Endothelial cell of umbilical vein (primary cell): ENCODE measurements at regions not wholly inside any gene's neighbourhood (a gene's known extent, or its start where the extent isn't known, plus 50 kb on each side); places are given as distances from the start of the nearest gene placed in this dataset.

Experiments used
- BruUV-seq: library from RNA; stranded (reverse); fragments of 400-500 nt; replicated peaks from 2 replicates; lab custom pipeline; 2021; lab: Mats Ljungman, UMichigan
- CTCF ChIA-PET: fragments of 300-600, 350-600 bp; sonication (Branson Sonifier 250); formaldehyde crosslinking; loops from one replicate; lab custom pipeline; 2021; ENCODE audit warnings: antibody characterized with exemption, inconsistent platforms; lab: Charles Lee
- POLR2A ChIA-PET: fragments of 300-600, 350-600 bp; sonication (Branson Sonifier 250); formaldehyde crosslinking; loops from one replicate; lab custom pipeline; 2021; ENCODE audit warnings: antibody characterized with exemption, inconsistent platforms; lab: Charles Lee
- DNase-seq: peaks from one replicate; pipeline ENCODE4 v3.0.0-alpha.2; 2011; ENCODE audit warnings: low read depth, low spot score
- FAIRE-seq: peaks from 2 replicates; lab custom pipeline; 2011; peaks lifted over from hg19 to GRCh38; lab: Jason Lieb, UNC
- H2AFZ ChIP-seq: 2 replicates; pipeline ENCODE4 v1.6.0; 2012; ENCODE audit warnings: low read depth, low read length, control low read depth, inconsistent platforms
- H3K27ac ChIP-seq: 2 replicates; pipeline ENCODE4 v1.5.1; 2011; ENCODE audit warnings: low read depth, mild to moderate bottlenecking, control low read depth, low read length, moderate library complexity; ENCODE audit not compliant: insufficient read depth
- H3K27me3 ChIP-seq, 2 experiments: 2 replicates each; pipeline versions ENCODE4 v1.6.0 to v1.6.1; 2011; ENCODE audit warnings: low read length in 2 of 2, mixed read lengths in 1 of 2; ENCODE audit not compliant: control insufficient read depth in 2 of 2, insufficient read depth in 2 of 2
- H3K36me3 ChIP-seq, 2 experiments: 2 replicates in 1 of 2; 3 replicates in 1 of 2; pipeline ENCODE4 v1.5.1; 2011; ENCODE audit warnings: low read length in 2 of 2, mild to moderate bottlenecking in 1 of 2, moderate library complexity in 1 of 2; ENCODE audit not compliant: control insufficient read depth in 2 of 2, insufficient read depth in 2 of 2; ENCODE audit errors: extremely low read depth in 1 of 2
- H3K4me1 ChIP-seq: 3 replicates; pipeline ENCODE4 v1.5.1; 2011; ENCODE audit warnings: mild to moderate bottlenecking, low read length; ENCODE audit not compliant: control insufficient read depth, insufficient read depth; ENCODE audit errors: extremely low read depth
- H3K4me2 ChIP-seq: 2 replicates; pipeline ENCODE4 v1.6.1; 2011; ENCODE audit warnings: low read length, control low read depth, mixed read lengths; ENCODE audit not compliant: insufficient read depth
- H3K4me3 ChIP-seq, 3 experiments: fragments of 200-600 bp in 1 of 3; sonication (generic), shearing (Covaris generic) in 1 of 3; replicated peaks in 1 of 3; 2 replicates each; pipeline ENCODE4 v1.5.1; 2011 to 2016; ENCODE audit warnings: control low read depth in 3 of 3, low read length in 3 of 3, mild to moderate bottlenecking in 2 of 3, inconsistent platforms in 1 of 3, low read depth in 1 of 3, moderate library complexity in 1 of 3; ENCODE audit not compliant: insufficient read depth in 1 of 3
- H3K79me2 ChIP-seq: 2 replicates; pipeline ENCODE4 v1.6.0; 2012; ENCODE audit warnings: low read length, inconsistent platforms; ENCODE audit not compliant: control insufficient read depth, insufficient read depth
- H3K9ac ChIP-seq: replicated peaks from 2 replicates; pipeline ENCODE3; 2011; ENCODE audit warnings: low read length, control low read depth; ENCODE audit not compliant: insufficient read depth; ENCODE audit errors: extremely low read depth
- H3K9me1 ChIP-seq: replicated peaks from 3 replicates; pipeline ENCODE4 v1.6.0; 2011; ENCODE audit warnings: mild to moderate bottlenecking, low read length; ENCODE audit not compliant: control insufficient read depth, insufficient read depth; ENCODE audit errors: extremely low read depth
- H3K9me3 ChIP-seq: replicated peaks from 2 replicates; pipeline ENCODE4 v1.5.1; 2012; ENCODE audit warnings: low read length, inconsistent platforms; ENCODE audit not compliant: control insufficient read depth, insufficient read depth
- H4K20me1 ChIP-seq: replicated peaks from 2 replicates; pipeline ENCODE3; 2011; ENCODE audit warnings: mild to moderate bottlenecking, low read length; ENCODE audit not compliant: control insufficient read depth, insufficient read depth; ENCODE audit errors: extremely low read depth
- CTCF ChIP-seq, 2 donors: IDR thresholded peaks; 1 replicate in 1 of 2; 2 replicates in 1 of 2; pipeline ENCODE4 v1.5.1; 2011; ENCODE audit warnings: low read length in 2 of 2, mild to moderate bottlenecking in 2 of 2, moderate library complexity in 2 of 2, control low read depth in 1 of 2, inconsistent platforms in 1 of 2, low read depth in 1 of 2; ENCODE audit not compliant: insufficient read depth in 1 of 2; ENCODE audit errors: extremely low read depth in 1 of 2
- EZH2 ChIP-seq: IDR thresholded peaks from 2 replicates; pipeline ENCODE4 v1.6.1; 2012; ENCODE audit warnings: borderline replicate concordance, low read depth, mild to moderate bottlenecking, moderate library complexity, low read length, inconsistent platforms; ENCODE audit not compliant: severe bottlenecking
- FOS ChIP-seq: IDR thresholded peaks from 2 replicates; pipeline ENCODE4 v1.6.1; 2011; ENCODE audit warnings: mild to moderate bottlenecking, low read length, moderate library complexity, borderline replicate concordance; ENCODE audit not compliant: insufficient read depth
- GATA2 ChIP-seq: IDR thresholded peaks from 2 replicates; pipeline ENCODE4 v1.7.0; 2011; ENCODE audit warnings: low read depth, mild to moderate bottlenecking, moderate library complexity, mixed read lengths, low read length; ENCODE audit not compliant: insufficient read length, insufficient read depth
- JUN ChIP-seq: IDR thresholded peaks from 2 replicates; pipeline ENCODE4 v1.6.1; 2011; ENCODE audit warnings: borderline replicate concordance, low read depth; ENCODE audit not compliant: insufficient read length, insufficient read depth
- MAX ChIP-seq: IDR thresholded peaks from 2 replicates; pipeline ENCODE4 v1.6.1; 2011; ENCODE audit not compliant: insufficient read depth, insufficient read length
- MYC ChIP-seq: IDR thresholded peaks from one replicate; pipeline ENCODE4 v1.6.1; 2011; ENCODE audit warnings: mild to moderate bottlenecking, low read depth, low read length
- POLR2A ChIP-seq: IDR thresholded peaks from 2 replicates; pipeline ENCODE4 v1.6.1; 2012; ENCODE audit warnings: low read depth, mild to moderate bottlenecking, control low read depth, low read length
- POLR2AphosphoS5 ChIP-seq: IDR thresholded peaks from 2 replicates; pipeline ENCODE4 v1.6.1; 2012; ENCODE audit warnings: low read depth, mild to moderate bottlenecking, control low read depth, low read length, moderate library complexity; ENCODE audit not compliant: insufficient read depth
- dilution Hi-C: fragments of 300-500 bp; cut with MboI; formaldehyde crosslinking; loops from one replicate; pipeline ENCODE4 v1.15.0; 2019; ENCODE audit warnings: low sequenced_read_pairs; ENCODE audit not compliant: extremely low pct_ligation_motif_present
- intact Hi-C: fragments of 100-400 bp; cut with micrococcal nuclease; formaldehyde crosslinking; loops from one replicate; pipeline ENCODE4 v1.10.0; 2022

- Histone ChIP-seq H3K4me2 (no peak overlapping the region), H3K9ac (no peak overlapping the region)
Observed at GRCh38 chrX:39821709-39822095, 276.1 kb downstream of the BCOR start.

More at GRCh38 chrX:39821709-39822095, 276.1 kb downstream of the BCOR start:
- no peaks in the 10 kb centered on the region for H3K79me2 ChIP-seq
- H3K27ac ChIP-seq: no peak overlapping the region
- no peak overlapping the region for H2AFZ ChIP-seq
- no peaks in the 10 kb centered on the region for H3K9me3 ChIP-seq
- H3K4me3 ChIP-seq: peak overlapping the region in 1 of 3 experiments; percentile 37
- DNase-seq (no peak), FAIRE-seq (no peak)
- intact Hi-C loops: loop anchor here (2.0 to 5.0 kb wide), 4 partner anchors 86 to 331 kb away; partner anchors contain the start of gene BCOR
- H3K4me1 ChIP-seq: peaks cover 7% of the 10 kb centered on the region
- CTCF ChIA-PET: no interaction called here
- no peaks in the 10 kb centered on the region for H3K9me1 ChIP-seq
- no TSS peak for BruUV-seq
- no peaks in the 10 kb centered on the region for H3K36me3 ChIP-seq
- dilution Hi-C loops: no loop called here
- H4K20me1 ChIP-seq: no peaks in the 10 kb centered on the region
- no peak for TF ChIP-seq CTCF (IDR thresholded peaks at IDR 0.05; ENCODE audit: extremely low read depth in 1 of 2, insufficient read depth in 1 of 2, low read depth in 1 of 2, low read length in 2 of 2)
- no peak for TF ChIP-seq POLR2AphosphoS5
- TF ChIP-seq GATA2: no peak
- no peak for TF ChIP-seq FOS
- no peak for TF ChIP-seq POLR2A
- no peak for TF ChIP-seq MYC
- no peak for TF ChIP-seq MAX
- TF ChIP-seq EZH2: no peak
- TF ChIP-seq JUN: no peak
- POLR2A ChIA-PET: no interaction called here
- no peaks in the 10 kb centered on the region for H3K27me3 ChIP-seq
